ENCODE measurements at regions not wholly inside any gene's neighbourhood (a gene's known extent, or its start where the extent isn't known, plus 50 kb on each side); places are given as distances from the start of the nearest gene placed in this dataset.

DNA sequence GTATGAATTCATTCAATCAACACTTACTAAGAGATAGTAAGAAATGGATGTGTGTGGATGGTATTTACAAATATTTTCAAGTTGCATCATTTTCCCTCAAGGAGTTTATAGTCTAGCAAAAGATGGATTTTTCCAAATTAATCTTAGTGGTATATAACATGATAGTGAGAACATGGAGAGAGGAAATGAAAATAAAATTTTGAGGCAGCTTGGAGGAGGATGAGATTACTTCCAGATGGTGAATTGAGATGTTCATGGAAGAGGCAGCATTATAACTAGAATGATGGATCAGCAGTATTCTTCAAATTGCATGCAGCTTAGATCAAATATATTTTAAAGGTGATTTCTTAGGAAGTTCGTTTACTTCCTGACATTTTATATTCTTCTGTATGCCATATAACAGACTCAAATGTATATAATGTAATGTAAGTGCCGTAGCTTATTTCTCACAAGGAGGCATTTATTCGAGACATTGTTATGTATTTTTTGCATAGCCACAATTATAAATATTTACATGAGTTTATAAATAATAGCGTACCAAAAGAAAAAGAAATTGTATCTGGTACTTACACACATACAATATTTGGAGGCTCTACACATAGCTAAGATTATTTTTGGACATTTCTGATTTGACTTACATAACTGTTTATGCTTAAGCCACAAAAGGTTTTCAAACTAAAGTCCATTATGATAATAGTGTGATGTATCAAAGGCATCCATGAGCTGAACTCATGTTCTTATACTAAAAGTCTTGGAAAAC, 439.4 kb downstream of the SPRY1 start:
- TF ChIP-seq, protein P1, sequence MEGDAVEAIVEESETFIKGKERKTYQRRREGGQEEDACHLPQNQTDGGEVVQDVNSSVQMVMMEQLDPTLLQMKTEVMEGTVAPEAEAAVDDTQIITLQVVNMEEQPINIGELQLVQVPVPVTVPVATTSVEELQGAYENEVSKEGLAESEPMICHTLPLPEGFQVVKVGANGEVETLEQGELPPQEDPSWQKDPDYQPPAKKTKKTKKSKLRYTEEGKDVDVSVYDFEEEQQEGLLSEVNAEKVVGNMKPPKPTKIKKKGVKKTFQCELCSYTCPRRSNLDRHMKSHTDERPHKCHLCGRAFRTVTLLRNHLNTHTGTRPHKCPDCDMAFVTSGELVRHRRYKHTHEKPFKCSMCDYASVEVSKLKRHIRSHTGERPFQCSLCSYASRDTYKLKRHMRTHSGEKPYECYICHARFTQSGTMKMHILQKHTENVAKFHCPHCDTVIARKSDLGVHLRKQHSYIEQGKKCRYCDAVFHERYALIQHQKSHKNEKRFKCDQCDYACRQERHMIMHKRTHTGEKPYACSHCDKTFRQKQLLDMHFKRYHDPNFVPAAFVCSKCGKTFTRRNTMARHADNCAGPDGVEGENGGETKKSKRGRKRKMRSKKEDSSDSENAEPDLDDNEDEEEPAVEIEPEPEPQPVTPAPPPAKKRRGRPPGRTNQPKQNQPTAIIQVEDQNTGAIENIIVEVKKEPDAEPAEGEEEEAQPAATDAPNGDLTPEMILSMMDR (conservative IDR thresholded peaks at IDR 0.05; ENCODE audit: low read length): no peak
- no peak for TF ChIP-seq EZH2phosphoT487 (IDR thresholded peaks at IDR 0.05; ENCODE audit: borderline replicate concordance, low read depth, low read length)
- Histone ChIP-seq H3K36me3 (ENCODE audit: insufficient read depth, low read length) (no peaks in the 10 kb centered on the region), H3K4me2 (ENCODE audit: low read length) (no peak overlapping the region), H3K9me3 (ENCODE audit: low read length) (no peaks in the 10 kb centered on the region), H3K4me3 (ENCODE audit: low read depth, low read length, poor library complexity, severe bottlenecking) (no peak overlapping the region), H3K9me2 (ENCODE audit: insufficient read depth, low read length) (no peaks in the 10 kb centered on the region), H4K20me1 (ENCODE audit: insufficient read depth, low read length) (no peaks in the 10 kb centered on the region), H2AFZ (ENCODE audit: low read length) (no peak overlapping the region), H3K4me1 (ENCODE audit: insufficient read depth, low read length, poor library complexity, severe bottlenecking) (no peaks in the 10 kb centered on the region), H3K79me2 (ENCODE audit: insufficient read depth, low read depth, low read length) (no peaks in the 10 kb centered on the region), H3K27ac (ENCODE audit: low read depth, low read length, poor library complexity, severe bottlenecking) (no peak overlapping the region)
- CTCF ChIA-PET (ENCODE audit: unreplicated experiment): no interaction called here
- DNase-seq (ENCODE audit: low spot score): no peak
- intact Hi-C loops (cut with micrococcal nuclease; ENCODE audit: unreplicated experiment): no loop called here
- POLR2A ChIA-PET: interaction anchor here (1.8 kb wide), 1 partner anchor 13 kb away, joined by 6 read pairs; no protein-coding TSS in a partner anchor
- BruUV-seq (replicated peaks): no TSS peak

DNA sequence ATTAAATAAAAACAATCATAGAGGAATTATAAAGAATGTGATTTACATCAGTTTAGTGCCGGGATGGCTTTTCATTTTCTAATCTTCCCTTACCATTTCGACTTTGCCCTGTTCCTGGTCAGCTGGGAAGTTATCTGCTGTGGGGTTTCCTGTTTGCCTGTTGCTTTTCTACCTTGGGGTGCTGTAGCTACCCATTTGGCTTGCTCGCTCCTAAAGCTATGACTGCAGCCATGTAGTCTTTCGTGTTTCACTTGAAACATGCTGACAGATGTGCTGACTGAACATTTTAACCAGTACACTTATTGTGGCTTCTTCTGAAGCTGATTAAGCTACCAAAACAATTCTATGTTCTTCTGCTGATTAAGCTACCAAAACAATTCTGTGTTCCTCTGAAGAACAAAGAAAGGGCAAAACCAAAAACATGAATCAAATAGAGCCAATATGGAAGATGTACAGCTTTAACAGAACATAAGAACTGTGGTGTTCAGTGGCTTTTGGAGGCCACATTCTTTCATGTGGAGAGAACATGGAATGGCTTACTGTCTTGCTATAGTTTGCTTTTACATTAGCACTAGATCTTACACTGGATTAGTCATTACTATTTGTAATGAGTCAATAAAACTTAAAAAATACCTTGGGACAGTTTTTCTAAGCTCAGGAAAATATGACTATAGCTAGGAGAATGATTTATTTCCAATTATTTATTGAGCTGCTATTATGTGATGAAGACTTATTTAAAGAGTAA, 440.4 kb downstream of the SPRY1 start:
- intact Hi-C loops (cut with micrococcal nuclease; ENCODE audit: unreplicated experiment): no loop called here
- DNase-seq (ENCODE audit: low spot score): no peak
- Histone ChIP-seq H3K4me2 (ENCODE audit: low read length) (no peak overlapping the region), H2AFZ (ENCODE audit: low read length) (no peak overlapping the region), H3K9me3 (ENCODE audit: low read length) (no peaks in the 10 kb centered on the region), H4K20me1 (ENCODE audit: insufficient read depth, low read length) (no peaks in the 10 kb centered on the region), H3K27ac (ENCODE audit: low read depth, low read length, poor library complexity, severe bottlenecking) (no peak overlapping the region), H3K36me3 (ENCODE audit: insufficient read depth, low read length) (no peaks in the 10 kb centered on the region), H3K9me2 (ENCODE audit: insufficient read depth, low read length) (no peaks in the 10 kb centered on the region), H3K79me2 (ENCODE audit: insufficient read depth, low read depth, low read length) (no peaks in the 10 kb centered on the region), H3K4me3 (ENCODE audit: low read depth, low read length, poor library complexity, severe bottlenecking) (no peak overlapping the region), H3K4me1 (ENCODE audit: insufficient read depth, low read length, poor library complexity, severe bottlenecking) (no peaks in the 10 kb centered on the region)
- no TSS peak for BruUV-seq (replicated peaks)
- POLR2A ChIA-PET: interaction anchor here (1.2 kb wide), 1 partner anchor 9 kb away, joined by 5 read pairs; no protein-coding TSS in a partner anchor
- CTCF ChIA-PET (ENCODE audit: unreplicated experiment): no interaction called here
- TF ChIP-seq, protein P1 (conservative IDR thresholded peaks at IDR 0.05; ENCODE audit: low read length): no peak
- no peak for TF ChIP-seq EZH2phosphoT487 (IDR thresholded peaks at IDR 0.05; ENCODE audit: borderline replicate concordance, low read depth, low read length)

DNA sequence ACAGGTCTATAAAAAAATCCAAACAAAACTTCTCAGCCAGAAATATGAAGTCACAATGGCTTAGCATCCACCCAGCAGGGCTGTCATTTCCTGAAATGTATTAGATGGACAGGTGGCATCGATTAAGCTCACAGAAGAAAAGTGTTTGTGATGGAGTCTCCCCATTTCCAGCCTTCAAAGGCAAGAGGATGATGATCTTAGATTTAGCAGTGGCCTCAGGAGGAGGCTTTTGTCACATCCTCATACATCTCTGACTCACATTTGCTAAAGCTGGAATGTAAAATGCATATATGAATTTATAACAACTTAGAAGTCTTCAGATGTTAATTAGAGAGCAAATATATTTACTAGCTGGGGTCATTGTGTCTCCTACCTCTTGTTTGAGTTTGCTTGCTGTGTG, 441.9 kb downstream of the SPRY1 start:
- CTCF ChIA-PET (ENCODE audit: unreplicated experiment): no interaction called here
- Histone ChIP-seq H3K79me2 (ENCODE audit: insufficient read depth, low read depth, low read length) (no peaks in the 10 kb centered on the region), H3K4me2 (ENCODE audit: low read length) (no peak overlapping the region), H3K9me2 (ENCODE audit: insufficient read depth, low read length) (no peaks in the 10 kb centered on the region), H4K20me1 (ENCODE audit: insufficient read depth, low read length) (no peaks in the 10 kb centered on the region), H3K36me3 (ENCODE audit: insufficient read depth, low read length) (no peaks in the 10 kb centered on the region), H3K4me3 (ENCODE audit: low read depth, low read length, poor library complexity, severe bottlenecking) (no peak overlapping the region), H3K27ac (ENCODE audit: low read depth, low read length, poor library complexity, severe bottlenecking) (no peak overlapping the region), H2AFZ (ENCODE audit: low read length) (no peak overlapping the region), H3K9me3 (ENCODE audit: low read length) (no peaks in the 10 kb centered on the region), H3K4me1 (ENCODE audit: insufficient read depth, low read length, poor library complexity, severe bottlenecking) (no peaks in the 10 kb centered on the region)
- POLR2A ChIA-PET: no interaction called here
- BruUV-seq (replicated peaks): no TSS peak
- intact Hi-C loops (cut with micrococcal nuclease; ENCODE audit: unreplicated experiment): no loop called here
- no peak for TF ChIP-seq EZH2phosphoT487 (IDR thresholded peaks at IDR 0.05; ENCODE audit: borderline replicate concordance, low read depth, low read length)
- TF ChIP-seq, protein P1 (conservative IDR thresholded peaks at IDR 0.05; ENCODE audit: low read length): no peak
- DNase-seq (ENCODE audit: low spot score): no peak

All from OCI-LY7 (cell line).